HepG2 (cell line): ENCODE measurements at regions not wholly inside any gene's neighbourhood (a gene's known extent, or its start where the extent isn't known, plus 50 kb on each side); places are given as distances from the start of the nearest gene placed in this dataset.

ENCODE experiments used
- HCFC1 ChIP-seq: fragments of 150-350 bp; IDR thresholded peaks from 2 replicates; pipeline ENCODE4 v1.6.1; 2014; ENCODE audit warnings: low read depth, low read length
- HNF1A ChIP-seq, 2 experiments: sonication (generic) in 1 of 2; formaldehyde crosslinking in 1 of 2; IDR thresholded peaks; 2 replicates each; pipeline versions ENCODE4 v1.4.0 to v1.6.1; 2016 to 2020; ENCODE audit warnings: borderline replicate concordance in 1 of 2, low read depth in 1 of 2, mild to moderate bottlenecking in 1 of 2, missing genetic modification reagents in 1 of 2
- HOXA9 ChIP-seq: sonication (generic); formaldehyde crosslinking; IDR thresholded peaks from 2 replicates; pipeline ENCODE4 v1.8.1; 2022; ENCODE audit warnings: missing genetic modification reagents, mild to moderate bottlenecking, moderate library complexity, borderline replicate concordance
- MAFG ChIP-seq: sonication (generic); formaldehyde crosslinking; IDR thresholded peaks from 2 replicates; pipeline ENCODE4 v1.5.1; 2020; ENCODE audit warnings: mild to moderate bottlenecking, missing genetic modification reagents
- RFX5 ChIP-seq: IDR thresholded peaks from 2 replicates; pipeline ENCODE4 v1.6.1; 2011; ENCODE audit warnings: low read depth, low read length, improper control_type of control experiment
- SAP130 ChIP-seq: IDR thresholded peaks from 2 replicates; pipeline ENCODE4 v1.6.1; 2016; ENCODE audit warnings: low read depth
- TOE1 ChIP-seq: sonication (generic); formaldehyde crosslinking; IDR thresholded peaks from 2 replicates; pipeline ENCODE4 v1.4.0; 2020; ENCODE audit warnings: mild to moderate bottlenecking, missing genetic modification reagents
- ZBTB14 ChIP-seq: sonication (generic); formaldehyde crosslinking; IDR thresholded peaks from 2 replicates; pipeline ENCODE4 v1.4.0; 2020; ENCODE audit warnings: missing genetic modification reagents
- ZBTB34 ChIP-seq: sonication (generic); formaldehyde crosslinking; IDR thresholded peaks from 2 replicates; pipeline ENCODE4 v1.8.0; 2022; ENCODE audit warnings: mild to moderate bottlenecking, missing genetic modification reagents
- ZC3H4 ChIP-seq: sonication (generic); formaldehyde crosslinking; IDR thresholded peaks from 2 replicates; pipeline ENCODE4 v1.4.0; 2020; ENCODE audit warnings: missing genetic modification reagents, borderline replicate concordance
- ZNF12 ChIP-seq: sonication (generic); formaldehyde crosslinking; IDR thresholded peaks from 2 replicates; pipeline ENCODE4 v1.5.0; 2020; ENCODE audit warnings: missing genetic modification reagents
- ZNF124 ChIP-seq: sonication (generic); formaldehyde crosslinking; IDR thresholded peaks from 2 replicates; pipeline ENCODE4 v1.4.0; 2020; ENCODE audit warnings: missing genetic modification reagents
- ZNF597 ChIP-seq: sonication (generic); formaldehyde crosslinking; IDR thresholded peaks from 2 replicates; pipeline ENCODE4 v1.5.0; 2020; ENCODE audit warnings: missing genetic modification reagents
- ZSCAN21 ChIP-seq: sonication (generic); formaldehyde crosslinking; IDR thresholded peaks from 2 replicates; pipeline ENCODE4 v1.8.0; 2022; ENCODE audit warnings: mild to moderate bottlenecking, missing genetic modification reagents, moderate library complexity, borderline replicate concordance
- TF ChIP-seq, protein P1 (sequence below): IDR thresholded peaks from 2 replicates; pipeline ENCODE4 v1.6.1; 2016; ENCODE audit warnings: missing compliant biosample characterization, missing genetic modification reagents, borderline replicate concordance
- TF ChIP-seq, protein P2 (sequence below), 2 experiments: fragments of 450-650 bp in 1 of 2; sonication (generic) in 1 of 2; formaldehyde crosslinking; IDR thresholded peaks; 2 replicates each; pipeline versions ENCODE4 v1.5.0 to v1.8.0; 2020 to 2022; ENCODE audit warnings: mild to moderate bottlenecking in 1 of 2, missing genetic modification reagents in 1 of 2

GRCh38 chr17:72422505-72423285 lies 301.9 kb downstream of the SOX9 start (continued):
- 0 out of 2 replicates have a peak, but pooled peaks have one; percentile 16 for TF ChIP-seq ZNF12 (CRISPR knock-in tag)
- TF ChIP-seq ZBTB14 (CRISPR knock-in tag) = no peak
- TF ChIP-seq HOXA9 (CRISPR knock-in tag) = no peak
- no peak for TF ChIP-seq TOE1 (CRISPR knock-in tag)
- peak; percentile 61; the same call in 1 of the 2 replicates for TF ChIP-seq HNF1A (IDR thresholded peaks at IDR 0.05; ENCODE audit: low read depth)
- TF ChIP-seq HNF1A (CRISPR knock-in tag; IDR thresholded peaks at IDR 0.05; ENCODE audit: borderline replicate concordance) = peak; percentile 66; the same call in 1 of the 2 replicates
- TF ChIP-seq ZC3H4 (CRISPR knock-in tag) = peak; percentile 40; the same call in 1 of the 2 replicates
- TF ChIP-seq MAFG (CRISPR knock-in tag) = no peak
- TF ChIP-seq, protein P1, sequence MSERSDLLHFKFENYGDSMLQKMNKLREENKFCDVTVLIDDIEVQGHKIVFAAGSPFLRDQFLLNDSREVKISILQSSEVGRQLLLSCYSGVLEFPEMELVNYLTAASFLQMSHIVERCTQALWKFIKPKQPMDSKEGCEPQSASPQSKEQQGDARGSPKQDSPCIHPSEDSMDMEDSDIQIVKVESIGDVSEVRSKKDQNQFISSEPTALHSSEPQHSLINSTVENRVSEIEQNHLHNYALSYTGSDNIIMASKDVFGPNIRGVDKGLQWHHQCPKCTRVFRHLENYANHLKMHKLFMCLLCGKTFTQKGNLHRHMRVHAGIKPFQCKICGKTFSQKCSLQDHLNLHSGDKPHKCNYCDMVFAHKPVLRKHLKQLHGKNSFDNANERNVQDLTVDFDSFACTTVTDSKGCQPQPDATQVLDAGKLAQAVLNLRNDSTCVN (CRISPR knock-in tag) = peak; percentile 76; the same call in 1 of the 2 replicates
- TF ChIP-seq SAP130 (CRISPR knock-in tag) = peak; percentile 87
- TF ChIP-seq, protein P2, sequence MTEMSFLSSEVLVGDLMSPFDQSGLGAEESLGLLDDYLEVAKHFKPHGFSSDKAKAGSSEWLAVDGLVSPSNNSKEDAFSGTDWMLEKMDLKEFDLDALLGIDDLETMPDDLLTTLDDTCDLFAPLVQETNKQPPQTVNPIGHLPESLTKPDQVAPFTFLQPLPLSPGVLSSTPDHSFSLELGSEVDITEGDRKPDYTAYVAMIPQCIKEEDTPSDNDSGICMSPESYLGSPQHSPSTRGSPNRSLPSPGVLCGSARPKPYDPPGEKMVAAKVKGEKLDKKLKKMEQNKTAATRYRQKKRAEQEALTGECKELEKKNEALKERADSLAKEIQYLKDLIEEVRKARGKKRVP (CRISPR knock-in tag; IDR thresholded peaks at IDR 0.05) = no peak
- no peak for TF ChIP-seq HCFC1
- no peak; the same call in 1 of the 2 replicates for TF ChIP-seq RFX5
- peak; percentile 91; the same call in 1 of the 2 replicates for TF ChIP-seq ZBTB34 (CRISPR knock-in tag)
- no peak for TF ChIP-seq ZNF124 (CRISPR knock-in tag)
- TF ChIP-seq ZSCAN21 (CRISPR knock-in tag) = peak; percentile 74; the same call in 1 of the 2 replicates
- no peak for TF ChIP-seq ZNF597 (CRISPR knock-in tag)
